PFSK-1 (cell line): ENCODE measurements at regions not wholly inside any gene's neighbourhood (a gene's known extent, or its start where the extent isn't known, plus 50 kb on each side); places are given as distances from the start of the nearest gene placed in this dataset.

Experiments
- FOXP2 ChIP-seq: optimal IDR thresholded peaks from 2 replicates; pipeline ENCODE3; 2011; ENCODE audit warnings: borderline replicate concordance, control low read depth, inconsistent platforms; ENCODE audit not compliant: insufficient read depth; ENCODE audit errors: extremely low read length, extremely low read depth
- POLR2AphosphoS5 ChIP-seq: IDR thresholded peaks from 2 replicates; pipeline ENCODE4 v1.6.1; 2012; ENCODE audit warnings: low read depth, mild to moderate bottlenecking, control low read depth, low read length, moderate library complexity
- SIN3A ChIP-seq: IDR thresholded peaks from 2 replicates; pipeline ENCODE4 v1.6.1; 2012; ENCODE audit warnings: mild to moderate bottlenecking, low read length, moderate library complexity, borderline replicate concordance; ENCODE audit not compliant: insufficient read depth
- TAF1 ChIP-seq: IDR thresholded peaks from 2 replicates; pipeline ENCODE4 v1.6.1; 2012; ENCODE audit warnings: low read length, control low read depth, borderline replicate concordance; ENCODE audit not compliant: insufficient read depth
- TF ChIP-seq, protein P1 (sequence below), 2 experiments: IDR thresholded peaks; 2 replicates each; pipeline versions ENCODE4 v1.6.1 to v1.8.0; 2011 to 2012; ENCODE audit warnings: low read depth in 2 of 2, low read length in 2 of 2, control low read depth in 1 of 2, inconsistent platforms in 1 of 2, mild to moderate bottlenecking in 1 of 2, moderate library complexity in 1 of 2; ENCODE audit not compliant: insufficient read depth in 1 of 2

DNA sequence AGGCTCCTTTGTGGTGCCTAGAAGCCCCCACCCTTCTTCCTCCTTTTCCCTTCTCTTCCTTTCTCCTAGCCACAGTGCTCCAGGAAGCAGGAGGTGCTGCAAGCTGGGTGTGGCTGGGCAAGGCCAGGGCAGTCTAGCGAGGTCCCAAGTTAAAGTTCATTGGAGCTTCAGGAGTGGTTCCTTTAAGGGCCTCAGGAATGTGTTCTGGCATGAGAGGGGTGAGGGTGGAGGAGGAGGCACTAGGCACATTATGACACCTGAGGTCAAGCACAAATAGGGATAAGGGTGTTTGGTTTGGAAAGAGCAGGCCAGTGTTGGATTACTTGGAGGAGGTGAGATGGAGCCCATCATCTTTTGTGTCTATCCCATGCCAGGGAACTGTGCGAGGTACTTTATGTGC is 258.7 kb downstream of the TLE3 start:
- TF ChIP-seq TAF1 (no peak), FOXP2 (no peak), SIN3A (no peak), POLR2AphosphoS5 (no peak)
- TF ChIP-seq, protein P1, sequence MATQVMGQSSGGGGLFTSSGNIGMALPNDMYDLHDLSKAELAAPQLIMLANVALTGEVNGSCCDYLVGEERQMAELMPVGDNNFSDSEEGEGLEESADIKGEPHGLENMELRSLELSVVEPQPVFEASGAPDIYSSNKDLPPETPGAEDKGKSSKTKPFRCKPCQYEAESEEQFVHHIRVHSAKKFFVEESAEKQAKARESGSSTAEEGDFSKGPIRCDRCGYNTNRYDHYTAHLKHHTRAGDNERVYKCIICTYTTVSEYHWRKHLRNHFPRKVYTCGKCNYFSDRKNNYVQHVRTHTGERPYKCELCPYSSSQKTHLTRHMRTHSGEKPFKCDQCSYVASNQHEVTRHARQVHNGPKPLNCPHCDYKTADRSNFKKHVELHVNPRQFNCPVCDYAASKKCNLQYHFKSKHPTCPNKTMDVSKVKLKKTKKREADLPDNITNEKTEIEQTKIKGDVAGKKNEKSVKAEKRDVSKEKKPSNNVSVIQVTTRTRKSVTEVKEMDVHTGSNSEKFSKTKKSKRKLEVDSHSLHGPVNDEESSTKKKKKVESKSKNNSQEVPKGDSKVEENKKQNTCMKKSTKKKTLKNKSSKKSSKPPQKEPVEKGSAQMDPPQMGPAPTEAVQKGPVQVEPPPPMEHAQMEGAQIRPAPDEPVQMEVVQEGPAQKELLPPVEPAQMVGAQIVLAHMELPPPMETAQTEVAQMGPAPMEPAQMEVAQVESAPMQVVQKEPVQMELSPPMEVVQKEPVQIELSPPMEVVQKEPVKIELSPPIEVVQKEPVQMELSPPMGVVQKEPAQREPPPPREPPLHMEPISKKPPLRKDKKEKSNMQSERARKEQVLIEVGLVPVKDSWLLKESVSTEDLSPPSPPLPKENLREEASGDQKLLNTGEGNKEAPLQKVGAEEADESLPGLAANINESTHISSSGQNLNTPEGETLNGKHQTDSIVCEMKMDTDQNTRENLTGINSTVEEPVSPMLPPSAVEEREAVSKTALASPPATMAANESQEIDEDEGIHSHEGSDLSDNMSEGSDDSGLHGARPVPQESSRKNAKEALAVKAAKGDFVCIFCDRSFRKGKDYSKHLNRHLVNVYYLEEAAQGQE (IDR thresholded peaks at IDR 0.05; ENCODE audit: insufficient read depth in 1 of 2, low read depth in 2 of 2, low read length in 2 of 2) = no peak

DNA sequence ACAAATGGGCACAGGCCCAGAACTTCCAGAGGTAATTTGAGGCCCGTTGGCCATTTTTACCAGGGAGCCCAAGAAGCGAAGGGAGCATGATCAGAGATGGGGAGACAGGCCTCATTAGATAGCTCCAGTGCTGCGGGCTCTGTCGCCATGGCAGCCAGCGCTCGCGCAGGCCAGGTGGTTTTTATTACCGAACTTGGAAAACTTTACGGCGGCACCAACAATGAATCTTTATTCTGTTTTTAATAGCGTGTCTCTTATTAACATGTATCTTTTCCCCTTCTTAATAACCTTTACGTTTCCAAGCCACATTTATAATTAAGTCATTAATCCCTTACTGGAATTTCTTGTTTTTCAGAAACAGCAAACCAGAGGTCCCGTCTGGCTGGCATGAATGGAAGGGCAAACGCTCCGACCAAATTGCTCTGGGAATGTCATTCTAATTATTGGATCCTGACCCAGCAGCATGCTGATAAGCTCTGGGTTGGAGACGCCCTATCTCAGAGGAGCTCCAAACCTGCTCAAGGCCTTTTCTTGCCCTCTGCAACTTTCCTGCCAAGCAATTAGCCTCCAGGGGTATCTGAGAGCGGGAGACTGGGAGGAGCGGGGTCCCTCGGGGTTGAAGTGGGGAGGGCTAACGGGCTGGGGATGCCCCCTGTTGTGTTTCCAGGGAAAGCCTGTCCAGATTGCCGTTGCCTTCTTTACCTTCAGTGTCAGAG is 256.4 kb downstream of the TLE3 start:
- TF ChIP-seq FOXP2 (no peak), SIN3A (no peak), POLR2AphosphoS5 (no peak), TAF1 (no peak)
- TF ChIP-seq, protein P1 (IDR thresholded peaks at IDR 0.05; ENCODE audit: insufficient read depth in 1 of 2, low read depth in 2 of 2, low read length in 2 of 2) = no peak

DNA sequence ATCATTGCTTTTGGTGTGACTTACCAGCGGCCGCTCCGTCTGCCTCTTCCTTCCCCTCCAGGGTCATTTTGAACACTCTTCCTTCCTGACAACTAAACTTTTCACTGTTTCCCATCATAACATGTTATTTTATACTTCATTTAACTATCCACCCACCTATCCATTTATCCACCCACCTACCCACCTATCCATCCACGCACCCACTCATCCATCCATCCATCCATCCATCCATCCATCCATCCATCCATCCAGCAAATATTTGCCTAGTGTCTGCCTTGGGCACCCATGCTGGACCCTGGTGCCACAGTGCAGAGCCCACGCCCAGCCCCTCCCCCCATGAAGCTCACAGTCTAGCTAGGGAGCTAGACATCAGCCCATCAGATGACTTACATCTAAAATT is 254.9 kb downstream of the TLE3 start:
- TF ChIP-seq SIN3A = no peak
- TF ChIP-seq POLR2AphosphoS5 = no peak
- TF ChIP-seq, protein P1 (IDR thresholded peaks at IDR 0.05; ENCODE audit: insufficient read depth in 1 of 2, low read depth in 2 of 2, low read length in 2 of 2) = no peak
- TF ChIP-seq FOXP2 = no peak
- no peak for TF ChIP-seq TAF1

DNA sequence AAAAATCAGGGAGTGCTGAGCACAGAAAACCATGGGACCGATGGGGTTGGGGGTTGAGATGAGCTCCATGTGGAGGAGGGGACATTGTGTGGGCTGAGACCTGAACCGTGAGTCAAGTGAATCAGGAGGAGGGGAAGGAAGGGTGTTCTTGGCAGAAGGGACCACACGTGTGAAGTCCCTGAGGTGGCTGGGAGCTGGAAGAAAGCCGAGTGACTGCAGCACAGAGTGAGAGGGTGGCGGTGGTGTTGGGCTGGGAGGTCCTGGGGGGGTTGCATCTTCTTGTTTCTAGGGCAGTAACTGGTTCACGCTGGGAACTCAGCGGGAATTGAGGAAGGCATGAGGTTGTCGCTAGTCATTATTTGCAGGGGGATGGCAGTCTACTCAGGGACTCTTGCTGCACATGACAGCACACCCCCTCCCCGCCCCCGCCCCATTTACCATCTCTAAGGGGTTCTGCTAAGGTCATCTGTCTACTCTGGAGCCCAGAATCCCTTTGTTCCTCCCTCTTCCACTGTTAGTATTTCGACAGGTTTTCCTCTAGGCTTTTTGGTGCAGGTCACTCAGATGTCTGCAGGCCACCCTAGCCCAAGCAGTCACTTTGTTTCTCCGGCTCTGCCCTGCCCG is 254.3 kb downstream of the TLE3 start:
- no peak for TF ChIP-seq FOXP2
- no peak for TF ChIP-seq TAF1
- no peak for TF ChIP-seq SIN3A

DNA sequence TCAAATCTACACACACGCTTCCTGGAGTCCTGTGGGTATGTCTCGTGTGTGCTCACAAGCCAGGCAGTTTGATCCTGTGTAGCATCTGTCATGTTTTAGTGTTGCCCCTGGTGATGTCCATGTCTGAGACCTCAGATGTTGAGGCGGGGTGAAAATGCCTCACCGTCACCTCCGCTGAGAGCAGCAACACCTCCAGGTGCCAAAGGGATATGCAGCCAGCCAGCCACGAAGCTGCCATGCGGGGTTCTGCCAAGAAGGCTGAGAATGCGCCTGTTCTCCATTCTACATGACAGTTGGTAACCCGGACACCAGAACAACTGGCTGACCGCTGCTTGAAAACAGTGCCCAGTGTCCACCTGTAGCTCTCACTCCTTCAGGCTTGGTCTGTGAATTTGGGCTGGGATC is 253.8 kb downstream of the TLE3 start:
- TF ChIP-seq, protein P1 (IDR thresholded peaks at IDR 0.05; ENCODE audit: insufficient read depth in 1 of 2, low read depth in 2 of 2, low read length in 2 of 2) = no peak
